Stomach (tissue), 8 donors: ENCODE measurements at regions not wholly inside any gene's neighbourhood (a gene's known extent, or its start where the extent isn't known, plus 50 kb on each side); places are given as distances from the start of the nearest gene placed in this dataset.

Experiments used
- DNase-seq, 2 donors: peaks; one replicate each; pipeline versions ENCODE4 v3.0.0 to v3.0.0-alpha.2; 2013 to 2019
- H3K27ac ChIP-seq, 5 donors: fragments of 200-600 bp in 4 of 5; sonication (generic) in 4 of 5; one replicate each; pipeline ENCODE4 v1.5.1; 2013 to 2019; ENCODE audit warnings: mild to moderate bottlenecking in 1 of 5, moderate library complexity in 1 of 5
- H3K27me3 ChIP-seq, 3 donors: fragments of 200-600 bp; sonication (generic); one replicate each; pipeline ENCODE4 v1.5.1; 2017 to 2019; ENCODE audit warnings: mixed run types in 1 of 3
- H3K36me3 ChIP-seq, 4 donors: fragments of 200-600 bp; sonication (generic); 1 replicate in 3 of 4; 2 replicates in 1 of 4; pipeline ENCODE4 v1.5.1; 2016 to 2019
- H3K4me1 ChIP-seq, 4 donors: fragments of 200-600 bp; sonication (generic); one replicate each; pipeline ENCODE4 v1.5.1; 2016 to 2019
- H3K4me3 ChIP-seq, 4 donors: fragments of 200-600 bp; sonication (generic) in 3 of 4; one replicate each; pipeline ENCODE4 v1.5.1; 2016 to 2019; ENCODE audit warnings: mild to moderate bottlenecking in 1 of 4
- H3K9me3 ChIP-seq, 4 donors: fragments of 200-600 bp; sonication (generic); one replicate each; pipeline ENCODE4 v1.5.1; 2016 to 2019
- EP300 ChIP-seq: sonication (generic); formaldehyde crosslinking; IDR thresholded peaks from one replicate; pipeline ENCODE4 v1.6.1; 2017; ENCODE audit warnings: antibody characterized with exemption
- POLR2A ChIP-seq, 4 donors: fragments of 450-650 bp; IDR thresholded peaks; one replicate each; pipeline ENCODE4 v1.6.1; 2016; ENCODE audit warnings: antibody characterized with exemption in 4 of 4, control low read depth in 2 of 4, mild to moderate bottlenecking in 1 of 4, moderate library complexity in 1 of 4
- POLR2AphosphoS5 ChIP-seq, 3 donors: sonication (generic); formaldehyde crosslinking; IDR thresholded peaks; one replicate each; pipeline ENCODE4 v1.6.1; 2016; ENCODE audit warnings: antibody characterized with exemption in 3 of 3
- WGBS, 5 donors: extraction: QIAGEN DNeasy Blood & Tissue Kit in 3 of 5; methylation state at CpG; one replicate each; pipeline versions ENCODE4 v1.1.5 to v1.1.7; 2013 to 2018; 5-methylcytosine and 5-hydroxymethylcytosine counted together
- intact Hi-C: fragments of 100-400 bp; cut with DNase I; formaldehyde crosslinking; loops from one replicate; pipeline ENCODE4 v1.15.1; 2023; ENCODE audit warnings: low total_unique reads
- TF ChIP-seq, protein P1 (sequence below), 7 experiments: fragments of 450-650 bp in 4 of 7; fragments of 200-600 bp in 3 of 7; sonication (generic) in 3 of 7; IDR thresholded peaks; one replicate each; pipeline ENCODE4 v1.5.1; 2016 to 2019; ENCODE audit warnings: antibody characterized with exemption in 7 of 7, control low read depth in 2 of 7, mild to moderate bottlenecking in 1 of 7
- donor health status: healthy with polysubstance abuse.
- donor health status: Bipolar disorder and iron deficiency.
- donor health status: healthy.

DNA sequence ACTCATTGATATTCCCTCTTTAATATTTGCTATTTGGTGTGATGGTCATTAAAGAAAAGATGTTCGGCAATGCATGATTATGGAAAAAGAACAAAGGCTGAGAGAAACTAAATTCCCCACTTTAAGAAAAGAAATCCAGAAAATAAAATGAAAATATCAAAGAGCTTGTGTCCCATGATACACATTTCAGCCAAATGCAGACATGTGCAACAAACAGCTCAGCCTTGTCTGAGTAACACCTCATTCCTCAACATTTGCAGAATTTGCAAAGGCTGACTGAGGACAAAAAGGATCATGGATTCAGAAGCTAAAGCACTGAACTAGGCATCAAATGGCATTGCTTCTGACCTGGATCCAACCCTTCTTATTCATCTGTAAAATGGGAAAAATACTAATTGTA lies 281.0 kb downstream of the RAB28 start:
- no peaks in the 10 kb centered on the region for H3K27me3 ChIP-seq
- DNase-seq = no peak
- H3K9me3 ChIP-seq = no peaks in the 10 kb centered on the region
- H3K4me1 ChIP-seq = no peaks in the 10 kb centered on the region
- no peak overlapping the region for H3K4me3 ChIP-seq
- no peak overlapping the region for H3K27ac ChIP-seq
- TF ChIP-seq POLR2AphosphoS5 (IDR thresholded peaks at IDR 0.05) = no peak
- TF ChIP-seq POLR2A (IDR thresholded peaks at IDR 0.05) = no peak
- TF ChIP-seq EP300 = no peak
- TF ChIP-seq, protein P1, sequence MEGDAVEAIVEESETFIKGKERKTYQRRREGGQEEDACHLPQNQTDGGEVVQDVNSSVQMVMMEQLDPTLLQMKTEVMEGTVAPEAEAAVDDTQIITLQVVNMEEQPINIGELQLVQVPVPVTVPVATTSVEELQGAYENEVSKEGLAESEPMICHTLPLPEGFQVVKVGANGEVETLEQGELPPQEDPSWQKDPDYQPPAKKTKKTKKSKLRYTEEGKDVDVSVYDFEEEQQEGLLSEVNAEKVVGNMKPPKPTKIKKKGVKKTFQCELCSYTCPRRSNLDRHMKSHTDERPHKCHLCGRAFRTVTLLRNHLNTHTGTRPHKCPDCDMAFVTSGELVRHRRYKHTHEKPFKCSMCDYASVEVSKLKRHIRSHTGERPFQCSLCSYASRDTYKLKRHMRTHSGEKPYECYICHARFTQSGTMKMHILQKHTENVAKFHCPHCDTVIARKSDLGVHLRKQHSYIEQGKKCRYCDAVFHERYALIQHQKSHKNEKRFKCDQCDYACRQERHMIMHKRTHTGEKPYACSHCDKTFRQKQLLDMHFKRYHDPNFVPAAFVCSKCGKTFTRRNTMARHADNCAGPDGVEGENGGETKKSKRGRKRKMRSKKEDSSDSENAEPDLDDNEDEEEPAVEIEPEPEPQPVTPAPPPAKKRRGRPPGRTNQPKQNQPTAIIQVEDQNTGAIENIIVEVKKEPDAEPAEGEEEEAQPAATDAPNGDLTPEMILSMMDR (IDR thresholded peaks at IDR 0.05) = no peak
- intact Hi-C loops = no loop called here
- H3K36me3 ChIP-seq = no peaks in the 10 kb centered on the region
- whole genome bisulfite sequencing, 5 donors = 84 to 100% (median 91%) methylated on average over 1 of the region's 1 CpG

DNA sequence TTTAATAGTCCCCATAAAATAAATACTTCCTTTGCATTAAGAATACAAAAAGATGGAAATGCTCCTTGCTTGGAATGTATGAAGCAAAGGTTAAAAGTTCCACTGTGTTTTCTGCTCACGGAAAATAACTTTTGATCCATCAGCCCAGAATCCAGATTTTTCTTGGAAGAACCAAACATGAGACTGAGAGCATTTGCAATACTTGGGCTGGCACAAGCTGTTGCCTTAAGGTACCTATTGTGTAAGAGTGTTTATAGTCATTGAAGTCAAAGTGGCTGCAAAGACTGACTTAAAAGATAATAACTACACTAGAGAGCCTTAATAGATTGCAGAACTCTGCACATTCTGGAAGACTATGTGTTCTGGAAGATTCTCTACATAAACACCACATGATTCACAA lies 281.4 kb downstream of the RAB28 start:
- H3K27ac ChIP-seq = no peak overlapping the region
- H3K4me1 ChIP-seq = no peaks in the 10 kb centered on the region
- no peaks in the 10 kb centered on the region for H3K9me3 ChIP-seq
- 71 to 93% (median 93%) methylated on average over 1 of the region's 1 CpG for WGBS, 5 donors
- TF ChIP-seq POLR2AphosphoS5 (IDR thresholded peaks at IDR 0.05) = no peak
- no peak for TF ChIP-seq EP300
- TF ChIP-seq POLR2A (IDR thresholded peaks at IDR 0.05) = no peak
- TF ChIP-seq, protein P1 (IDR thresholded peaks at IDR 0.05) = no peak
- H3K36me3 ChIP-seq = no peaks in the 10 kb centered on the region
- H3K27me3 ChIP-seq = no peaks in the 10 kb centered on the region
- intact Hi-C loops = no loop called here
- H3K4me3 ChIP-seq = no peak overlapping the region
- DNase-seq = no peak

DNA sequence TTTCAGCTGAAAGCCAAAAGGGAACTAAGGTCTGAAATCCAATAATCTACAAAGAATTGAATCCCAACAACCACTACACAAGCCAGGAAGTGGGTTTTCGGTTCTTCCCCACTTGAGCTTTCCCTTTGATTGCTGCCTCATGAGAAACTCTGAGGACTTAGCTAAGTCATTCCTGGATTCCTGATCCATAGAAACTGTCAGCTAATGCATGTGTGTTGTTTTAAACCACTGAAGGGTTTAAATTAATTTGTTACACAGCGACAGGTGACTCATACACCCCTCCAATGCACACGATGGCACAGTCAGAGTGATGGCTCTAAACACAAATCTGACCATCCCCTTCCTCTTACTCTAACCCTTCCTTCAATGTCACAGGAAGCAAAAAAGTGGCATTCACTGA lies 282.9 kb downstream of the RAB28 start:
- no peak overlapping the region for H3K4me3 ChIP-seq
- no peak overlapping the region for H3K27ac ChIP-seq
- H3K4me1 ChIP-seq = no peaks in the 10 kb centered on the region
- no peaks in the 10 kb centered on the region for H3K27me3 ChIP-seq
- no peak for TF ChIP-seq POLR2A (IDR thresholded peaks at IDR 0.05)
- TF ChIP-seq, protein P1 (IDR thresholded peaks at IDR 0.05) = no peak
- no peak for TF ChIP-seq POLR2AphosphoS5 (IDR thresholded peaks at IDR 0.05)
- TF ChIP-seq EP300 = no peak
- WGBS, 5 donors = 87 to 92% (median 88%) methylated on average over 3 of the region's 3 CpGs
- no peaks in the 10 kb centered on the region for H3K9me3 ChIP-seq
- intact Hi-C loops = no loop called here
- no peak for DNase-seq
- no peaks in the 10 kb centered on the region for H3K36me3 ChIP-seq

DNA sequence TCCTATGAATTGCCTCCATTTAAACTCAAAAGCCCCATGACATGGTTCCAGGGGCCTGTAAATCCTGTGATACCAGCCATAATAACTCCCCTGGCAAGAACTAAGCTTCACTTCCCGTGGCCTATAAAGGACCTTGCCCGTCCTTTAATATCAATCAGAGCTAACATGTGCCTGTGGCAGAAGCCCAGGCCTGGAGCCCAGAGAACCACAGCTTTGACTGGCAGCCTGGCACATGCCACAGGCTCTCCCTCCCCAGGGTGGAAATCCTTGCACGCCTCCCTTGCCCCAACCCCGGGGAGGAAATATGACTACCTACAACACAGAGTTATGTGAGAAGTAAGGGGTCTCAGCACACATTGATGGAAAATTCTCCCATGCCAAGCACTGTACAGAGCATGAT lies 287.4 kb downstream of the RAB28 start:
- no peak for DNase-seq
- Histone ChIP-seq H3K27me3 (no peaks in the 10 kb centered on the region), H3K9me3 (no peaks in the 10 kb centered on the region), H3K4me1 (no peaks in the 10 kb centered on the region), H3K36me3 (no peaks in the 10 kb centered on the region), H3K4me3 (no peak overlapping the region), H3K27ac (no peak overlapping the region)
- intact Hi-C loops = no loop called here
- WGBS, 5 donors = 79 to 87% (median 84%) methylated on average over 4 of the region's 4 CpGs
- TF ChIP-seq, protein P1 (IDR thresholded peaks at IDR 0.05) = no peak
- TF ChIP-seq EP300 = no peak
- TF ChIP-seq POLR2AphosphoS5 (IDR thresholded peaks at IDR 0.05) = no peak
- TF ChIP-seq POLR2A (IDR thresholded peaks at IDR 0.05) = no peak
